22Rv1 (cell line): ENCODE measurements at regions not wholly inside any gene's neighbourhood (a gene's known extent, or its start where the extent isn't known, plus 50 kb on each side); places are given as distances from the start of the nearest gene placed in this dataset.

Experiments
- H3K27ac ChIP-seq: fragments of 450-650 bp; 2 replicates; pipeline ENCODE4 v1.5.1; 2017
- ZFX ChIP-seq: fragments of 450-650 bp; IDR thresholded peaks from 2 replicates; pipeline ENCODE4 v1.6.1; 2017; ENCODE audit warnings: antibody characterized with exemption, borderline replicate concordance
- TF ChIP-seq, protein P1 (sequence below): fragments of 450-650 bp; IDR thresholded peaks from 2 replicates; pipeline ENCODE4 v1.5.1; 2017; ENCODE audit warnings: mild to moderate bottlenecking

DNA sequence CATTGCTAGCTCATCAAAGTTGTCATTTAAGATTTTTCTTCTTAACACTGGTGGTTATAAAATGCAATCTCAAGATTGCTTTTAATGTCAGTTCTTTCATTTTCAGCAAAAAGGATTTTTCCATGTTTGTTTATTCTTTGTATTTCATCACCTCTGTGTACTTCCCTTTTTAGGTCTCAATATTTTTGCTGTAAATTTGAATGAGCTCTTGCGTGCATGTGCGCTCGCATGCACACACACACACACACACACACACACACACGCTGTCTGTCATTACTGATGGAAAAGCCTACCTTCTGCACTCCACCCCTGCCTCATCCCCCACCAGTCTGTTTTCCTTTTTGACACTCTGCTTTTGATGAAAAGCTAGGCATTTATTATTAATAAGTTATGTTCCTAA is 85.3 kb upstream of the FYN start:
- no peak overlapping the region for H3K27ac ChIP-seq
- TF ChIP-seq, protein P1, sequence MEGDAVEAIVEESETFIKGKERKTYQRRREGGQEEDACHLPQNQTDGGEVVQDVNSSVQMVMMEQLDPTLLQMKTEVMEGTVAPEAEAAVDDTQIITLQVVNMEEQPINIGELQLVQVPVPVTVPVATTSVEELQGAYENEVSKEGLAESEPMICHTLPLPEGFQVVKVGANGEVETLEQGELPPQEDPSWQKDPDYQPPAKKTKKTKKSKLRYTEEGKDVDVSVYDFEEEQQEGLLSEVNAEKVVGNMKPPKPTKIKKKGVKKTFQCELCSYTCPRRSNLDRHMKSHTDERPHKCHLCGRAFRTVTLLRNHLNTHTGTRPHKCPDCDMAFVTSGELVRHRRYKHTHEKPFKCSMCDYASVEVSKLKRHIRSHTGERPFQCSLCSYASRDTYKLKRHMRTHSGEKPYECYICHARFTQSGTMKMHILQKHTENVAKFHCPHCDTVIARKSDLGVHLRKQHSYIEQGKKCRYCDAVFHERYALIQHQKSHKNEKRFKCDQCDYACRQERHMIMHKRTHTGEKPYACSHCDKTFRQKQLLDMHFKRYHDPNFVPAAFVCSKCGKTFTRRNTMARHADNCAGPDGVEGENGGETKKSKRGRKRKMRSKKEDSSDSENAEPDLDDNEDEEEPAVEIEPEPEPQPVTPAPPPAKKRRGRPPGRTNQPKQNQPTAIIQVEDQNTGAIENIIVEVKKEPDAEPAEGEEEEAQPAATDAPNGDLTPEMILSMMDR: no peak
- no peak for TF ChIP-seq ZFX

DNA sequence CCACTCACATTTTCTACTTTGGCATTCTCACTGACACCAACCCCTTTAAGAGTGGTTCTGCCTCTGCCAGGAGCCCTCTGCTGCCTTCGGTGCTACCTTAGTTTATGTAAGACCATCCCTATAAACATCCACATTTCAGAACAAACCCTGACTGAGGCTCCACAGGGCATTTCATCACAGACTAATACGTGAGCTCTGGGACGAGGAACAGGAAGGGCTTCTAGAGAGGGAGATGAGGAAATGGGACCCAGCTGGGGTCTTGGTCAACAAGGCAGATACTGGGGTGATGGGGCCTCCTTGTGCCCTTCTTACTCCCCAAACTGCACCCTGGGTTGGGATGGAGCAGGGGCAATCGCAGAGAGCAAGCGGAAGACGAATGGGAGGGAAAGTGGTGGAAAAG is 86.5 kb upstream of the FYN start:
- no peak overlapping the region for H3K27ac ChIP-seq
- TF ChIP-seq, protein P1: no peak

DNA sequence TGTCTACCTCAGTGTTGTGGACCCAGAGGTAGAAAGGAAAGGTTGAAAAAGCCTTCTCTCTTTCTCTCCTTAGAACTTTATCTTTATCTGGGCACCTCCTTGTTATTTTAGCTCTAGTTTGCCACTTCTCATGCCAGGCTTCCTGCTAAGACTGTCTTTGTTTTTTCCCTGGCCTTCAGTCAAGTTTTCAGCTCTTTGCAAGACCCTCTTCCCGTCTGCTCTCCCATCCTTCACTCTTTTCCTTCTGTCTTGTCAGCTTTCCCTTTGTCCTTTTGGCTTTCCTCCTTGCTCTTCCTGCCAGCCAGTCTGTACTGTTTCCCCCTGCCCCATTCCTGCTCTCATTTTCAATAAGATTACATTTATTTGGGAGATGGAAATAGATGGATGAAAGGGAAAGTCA is 86.8 kb upstream of the CCN6 start:
- no peak for TF ChIP-seq ZFX
- TF ChIP-seq, protein P1: no peak
- H3K27ac ChIP-seq: no peak overlapping the region

DNA sequence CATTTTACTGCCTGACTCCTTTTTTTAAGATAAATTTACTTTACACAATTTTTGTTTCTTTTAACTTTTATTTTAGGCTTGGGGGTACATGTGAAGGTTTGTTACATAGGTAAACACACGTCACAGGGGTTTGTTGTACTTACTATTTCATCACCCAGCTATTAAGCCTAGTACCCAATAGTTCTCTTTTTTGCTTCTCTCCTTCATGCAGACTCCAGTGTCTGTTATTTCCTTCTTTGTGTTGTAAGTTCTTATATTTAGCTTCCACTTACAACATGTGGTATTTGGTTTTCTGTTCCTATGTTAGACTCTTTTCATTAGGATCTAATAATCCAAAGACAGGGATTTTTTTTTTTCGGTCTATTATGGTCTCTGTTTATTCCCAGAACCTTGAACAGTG is 83.5 kb upstream of the CCN6 start:
- TF ChIP-seq, protein P1: no peak
- no peak overlapping the region for H3K27ac ChIP-seq

DNA sequence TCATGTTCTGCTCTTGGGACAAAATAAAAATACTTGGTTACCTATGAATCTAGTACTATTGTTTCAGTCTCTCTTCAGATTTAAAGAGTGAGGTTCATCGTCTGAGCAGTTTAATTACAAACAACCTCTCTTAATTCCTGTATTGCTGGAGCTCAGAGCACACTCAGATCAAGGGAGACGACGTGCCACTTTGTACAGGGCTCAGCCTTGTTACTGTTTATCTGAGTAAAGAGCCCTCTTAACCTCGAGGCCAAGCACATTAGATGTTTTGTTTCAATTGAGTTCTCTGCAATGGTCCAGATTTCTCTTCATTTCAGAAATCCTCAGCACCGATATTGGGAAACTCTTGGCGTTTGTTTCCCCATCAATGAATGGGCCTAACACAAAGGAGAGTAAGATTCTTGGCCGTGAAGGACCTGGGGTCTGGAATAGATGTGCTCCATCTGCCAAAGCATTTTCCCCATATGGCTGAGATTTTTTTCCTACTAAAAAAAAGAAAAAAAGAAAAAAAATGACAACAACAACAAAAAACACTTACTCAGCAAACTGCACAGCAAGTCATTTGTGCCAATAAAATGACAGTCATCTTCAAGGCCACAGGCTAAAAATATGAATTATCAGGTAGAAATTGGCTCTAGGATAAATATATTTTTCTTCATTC is 82.6 kb upstream of the CCN6 start:
- TF ChIP-seq, protein P1: no peak
- no peak for TF ChIP-seq ZFX
- H3K27ac ChIP-seq: no peak overlapping the region

DNA sequence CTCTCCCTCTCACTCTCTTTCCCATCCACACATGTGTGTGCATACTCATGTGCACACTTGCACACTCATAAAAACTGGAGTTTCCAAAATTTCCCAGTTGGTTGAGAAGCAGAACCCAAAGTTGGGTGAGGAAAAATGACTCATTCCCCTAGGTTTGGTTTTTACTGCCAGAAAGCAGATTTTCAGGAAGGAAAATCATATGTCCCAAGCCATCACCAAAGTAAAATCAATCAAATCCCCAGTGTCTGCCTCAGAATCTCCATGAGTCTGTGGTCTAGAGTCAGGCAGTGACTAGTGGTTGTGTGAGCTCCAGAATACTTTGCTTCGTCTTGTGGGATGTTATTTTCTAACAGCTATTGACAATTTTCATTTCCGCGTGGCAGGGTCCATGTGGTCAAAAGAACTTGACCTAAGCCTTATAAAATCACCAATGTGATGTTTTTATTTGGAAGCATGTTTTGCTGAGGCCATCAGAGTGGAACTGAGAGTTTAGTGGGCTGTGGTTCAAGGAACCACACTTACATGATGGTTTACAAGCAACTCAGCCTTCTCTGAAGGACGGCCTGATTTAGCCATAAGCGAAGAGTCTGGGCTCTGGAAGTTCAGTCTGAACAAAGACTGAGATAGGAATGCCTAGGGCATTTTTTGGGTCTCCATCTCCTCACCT is 81.9 kb upstream of the CCN6 start:
- no peak overlapping the region for H3K27ac ChIP-seq
- TF ChIP-seq, protein P1: no peak
- TF ChIP-seq ZFX: no peak

DNA sequence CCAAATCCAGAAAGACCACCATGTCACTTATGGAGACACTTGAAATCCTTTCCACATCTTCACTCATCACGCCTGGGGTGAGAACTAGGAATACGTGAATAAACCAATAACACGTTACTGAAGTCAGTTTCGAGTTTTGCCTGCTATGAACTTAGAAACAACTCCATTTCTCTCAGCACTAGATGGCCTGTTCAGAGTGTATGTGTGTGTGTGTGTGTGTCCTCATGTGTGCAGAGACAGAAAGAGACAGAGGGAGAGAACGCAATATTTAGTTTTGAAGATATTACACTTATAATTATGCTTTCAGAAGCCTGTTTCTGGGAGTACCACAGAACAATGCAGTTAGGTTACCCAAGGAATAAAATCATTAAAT is 81.2 kb upstream of the CCN6 start:
- no peak for TF ChIP-seq ZFX
- TF ChIP-seq, protein P1: no peak
- no peak overlapping the region for H3K27ac ChIP-seq
